Fibroblast of skin of scalp (primary cell): ENCODE measurements at regions not wholly inside any gene's neighbourhood (a gene's known extent, or its start where the extent isn't known, plus 50 kb on each side); places are given as distances from the start of the nearest gene placed in this dataset.
"Not testable (repeated sequence)": the region's sequence is repeated elsewhere in the genome, so short reads cannot be mapped to it uniquely, and the experiment has no call there.

Experiments used
- DNase-seq: peaks from one replicate; pipeline ENCODE4 v3.0.0-alpha.2; 2013

DNA sequence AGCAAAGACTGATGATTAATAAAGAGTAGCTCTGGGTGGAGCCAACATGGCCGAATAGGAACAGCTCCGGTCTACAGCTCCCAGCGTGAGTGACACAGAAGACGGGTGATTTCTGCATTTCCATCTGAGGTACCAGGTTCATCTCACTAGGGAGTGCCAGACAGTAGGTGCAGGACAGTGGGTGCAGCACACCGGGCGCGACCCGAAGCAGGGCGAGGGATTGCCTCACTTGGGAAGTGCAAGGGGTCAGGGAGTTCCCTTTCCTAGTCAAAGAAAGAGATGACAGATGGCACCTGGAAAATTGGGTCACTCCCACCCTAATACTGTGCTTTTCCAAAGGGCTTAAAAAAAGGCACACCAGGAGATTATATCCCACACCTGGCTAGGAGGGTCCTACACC, 533.4 kb upstream of the LRATD1 start:
- DNase-seq = not testable (repeated sequence)

DNA sequence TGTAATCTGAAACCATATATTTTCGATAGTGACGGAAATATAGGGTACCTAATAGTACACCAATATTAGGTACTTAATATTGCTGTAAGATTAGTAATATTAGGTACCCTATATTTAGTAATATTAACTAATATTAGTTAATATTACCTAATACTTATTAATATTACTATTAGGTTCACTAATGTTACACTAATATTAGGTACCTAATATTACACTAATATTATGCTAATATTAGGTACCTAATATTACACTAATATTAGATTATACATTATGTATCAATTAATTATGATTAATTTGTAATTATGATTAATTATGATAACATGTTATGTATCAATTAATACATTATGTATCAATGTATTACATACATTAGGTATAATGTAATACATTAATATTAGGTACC, 518.2 kb upstream of the LRATD1 start:
- no peak for DNase-seq

DNA sequence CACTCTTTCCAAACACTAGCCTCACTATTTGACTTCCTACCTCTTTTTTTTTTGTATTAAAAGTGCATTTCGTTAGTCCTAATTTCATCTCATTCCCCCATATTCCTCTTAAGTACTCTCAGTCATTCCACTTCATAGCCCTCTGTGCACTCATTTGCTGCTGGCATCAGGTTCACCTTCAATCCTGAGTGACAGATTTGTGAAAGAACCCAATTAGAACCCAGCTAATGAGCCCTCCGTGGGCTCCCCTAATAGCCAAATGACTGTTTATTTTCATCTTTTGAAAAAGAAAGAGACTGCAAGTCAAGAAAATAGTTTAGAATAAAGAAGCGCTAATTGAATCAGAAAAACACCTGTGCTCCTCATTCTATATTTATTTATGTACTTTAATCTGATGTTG, 512.1 kb upstream of the LRATD1 start:
- DNase-seq = no peak

GRCh38 chr2:14123436-14124103, 508.9 kb upstream of the LRATD1 start:
- DNase-seq = no peak

DNA sequence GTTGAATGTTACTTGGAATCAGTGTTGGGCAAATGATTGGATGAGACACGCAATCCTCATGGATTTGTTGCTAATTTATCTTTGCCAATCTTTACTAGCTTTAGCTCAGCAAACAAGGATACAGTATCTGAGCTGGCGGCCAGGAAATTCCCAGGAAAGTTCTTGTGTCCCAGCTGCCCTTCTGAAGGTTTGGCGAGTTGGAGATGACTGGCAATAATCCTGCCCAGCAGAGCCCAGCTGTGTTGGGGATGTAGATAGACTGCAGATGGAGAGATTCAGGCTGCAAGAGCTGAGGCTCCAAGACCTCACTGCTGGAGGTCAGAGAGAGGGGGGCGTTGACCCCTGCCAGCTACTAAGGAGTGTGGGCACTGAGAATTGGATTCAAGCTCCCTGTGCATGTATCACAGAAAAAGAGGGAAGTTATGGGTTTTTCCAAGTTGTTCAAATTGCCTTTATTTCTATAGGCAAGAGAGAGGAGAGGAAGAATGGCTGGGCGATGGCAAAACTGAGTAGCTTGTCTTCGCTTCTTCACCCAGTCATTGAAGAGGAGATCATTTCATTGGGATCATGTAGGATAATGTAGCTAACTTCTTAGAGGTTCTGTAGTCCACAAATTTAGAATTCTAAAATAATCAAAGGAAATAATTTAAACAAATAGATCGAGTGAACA, 506.8 kb upstream of the LRATD1 start:
- DNase-seq = no peak

GRCh38 chr2:14126846-14127245, 505.7 kb upstream of the LRATD1 start:
- DNase-seq = no peak

DNA sequence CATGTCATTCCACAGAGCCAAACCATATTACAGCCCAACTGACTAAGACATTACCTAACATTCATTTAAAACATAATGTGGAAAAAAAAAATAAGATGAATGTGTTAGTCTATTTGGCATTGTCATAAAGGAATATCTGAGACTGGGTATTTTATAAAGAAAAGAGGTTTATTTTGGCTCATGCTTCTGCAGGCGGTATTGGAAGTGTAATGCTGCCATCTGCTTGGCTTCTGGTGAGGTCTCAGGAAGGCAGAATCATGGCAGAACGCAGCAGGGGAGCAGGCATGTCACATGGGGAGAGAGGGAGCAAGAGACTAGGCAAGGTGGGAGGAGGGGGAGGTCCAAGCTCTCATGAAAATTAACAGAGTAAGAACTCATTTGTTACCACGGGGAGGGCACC, 504.8 kb upstream of the LRATD1 start:
- DNase-seq = no peak

- DNase-seq = no peak
Measured at GRCh38 chr2:14132386-14132785, 500.1 kb upstream of the LRATD1 start.

GRCh38 chr2:14134771-14135170, 497.7 kb upstream of the LRATD1 start:
- DNase-seq = no peak

DNA sequence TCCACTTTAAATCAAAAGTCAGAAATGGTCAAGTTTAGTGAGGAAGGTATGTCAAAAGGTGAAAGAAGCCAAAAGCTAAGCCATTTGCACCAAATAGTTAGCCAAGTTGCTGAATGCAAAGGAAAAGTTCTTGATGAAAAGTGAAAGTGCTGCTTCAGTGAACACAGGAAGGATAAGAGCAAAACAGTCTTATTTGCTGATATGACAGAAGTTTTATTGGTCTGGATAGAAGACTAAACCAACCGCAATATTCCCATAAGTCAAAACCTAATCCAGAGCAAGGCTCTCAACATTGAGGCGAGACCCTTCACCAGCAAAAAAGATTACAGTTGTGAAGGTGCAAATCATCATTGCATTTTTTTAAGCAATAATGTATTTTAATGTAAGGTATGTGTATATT, 496.5 kb upstream of the LRATD1 start:
- no peak for DNase-seq

- DNase-seq = no peak
Measured at GRCh38 chr2:14137643-14138042, 494.9 kb upstream of the LRATD1 start.

DNA sequence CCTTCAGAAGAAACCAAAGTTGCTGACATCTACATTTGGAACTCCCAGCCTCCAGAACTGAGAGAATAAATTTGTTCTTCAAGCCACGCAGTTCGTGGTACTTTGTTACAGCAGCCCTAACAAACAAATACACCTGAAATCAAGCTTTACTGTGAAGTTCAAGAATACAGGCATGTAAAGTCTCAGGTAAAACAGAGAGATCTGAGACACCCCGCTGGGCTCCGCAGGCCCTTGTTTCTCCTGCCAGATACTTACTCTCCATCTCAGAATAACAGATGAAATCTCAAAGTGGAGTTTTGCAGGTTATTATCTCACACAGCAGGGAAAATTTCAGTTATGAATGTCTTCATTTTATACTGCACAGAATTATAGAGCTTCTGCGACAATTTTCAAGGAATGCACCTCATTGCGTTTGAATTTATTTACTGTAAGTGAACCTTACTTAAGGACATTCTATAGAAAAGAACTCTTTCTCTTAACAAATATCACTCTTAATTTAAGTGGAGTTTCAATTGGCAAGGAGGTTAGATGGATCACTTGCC, 492.4 kb upstream of the LRATD1 start:
- DNase-seq = no peak

- no peak for DNase-seq
Measured at GRCh38 chr2:14143435-14143834, 489.1 kb upstream of the LRATD1 start.

DNA sequence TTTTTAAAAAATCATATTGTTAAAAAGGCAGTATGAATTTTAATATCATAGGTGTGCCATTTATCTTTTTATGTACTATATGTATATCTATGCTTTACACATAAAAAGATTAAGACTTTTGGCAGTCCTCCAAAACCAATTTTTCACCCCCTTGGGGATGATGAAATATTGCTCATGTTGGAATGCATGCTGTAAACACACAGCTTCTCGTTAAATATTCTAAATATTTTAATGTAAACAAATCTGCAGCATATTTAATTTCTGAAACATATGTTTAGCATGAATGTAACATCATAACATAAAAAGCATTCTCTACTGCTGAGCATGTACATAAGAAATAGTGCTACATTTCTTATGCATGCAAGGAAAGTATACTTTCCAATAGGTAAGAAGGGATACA, 484.3 kb upstream of the LRATD1 start:
- peak; percentile 27 for DNase-seq

GRCh38 chr2:14157816-14158215, 474.7 kb upstream of the LRATD1 start:
- DNase-seq = no peak

- no peak for DNase-seq
Measured at GRCh38 chr2:14180333-14180732, 452.2 kb upstream of the LRATD1 start.

DNA sequence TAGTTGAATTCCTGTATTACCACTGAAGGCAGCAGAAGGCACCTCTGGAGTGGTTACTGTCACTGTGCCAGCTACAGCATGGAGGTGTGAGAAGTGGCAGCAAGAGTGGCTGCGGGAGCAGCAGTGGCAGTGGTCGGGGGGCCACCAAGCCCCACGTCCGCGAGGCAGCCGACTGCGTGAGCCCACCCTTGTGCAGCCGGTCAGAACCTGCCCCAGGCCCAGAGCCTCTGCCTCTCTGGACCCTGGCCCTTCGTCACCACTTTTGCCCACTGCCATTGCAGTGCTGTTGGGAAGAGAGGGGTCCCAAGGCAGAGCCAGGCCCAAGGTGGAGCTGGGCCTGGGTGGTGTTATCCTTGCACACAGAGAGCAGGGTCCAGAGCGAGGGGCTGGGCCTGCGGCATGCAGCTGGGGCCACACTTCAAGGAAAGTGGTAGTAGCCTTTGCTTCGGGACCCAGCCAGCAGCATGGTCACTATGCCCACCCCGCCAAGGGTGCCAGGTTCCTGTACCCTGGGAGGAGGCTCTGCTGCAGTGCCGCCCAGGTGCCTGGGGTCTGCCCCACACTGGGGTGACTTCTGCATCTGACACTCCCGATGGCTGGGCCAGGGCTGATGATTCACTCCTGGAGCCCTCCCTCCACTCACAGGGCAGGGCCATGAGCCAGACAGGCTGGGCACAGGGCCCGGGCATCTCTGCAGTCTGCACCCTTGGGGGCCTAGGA, 450.1 kb upstream of the LRATD1 start:
- DNase-seq = no peak

DNA sequence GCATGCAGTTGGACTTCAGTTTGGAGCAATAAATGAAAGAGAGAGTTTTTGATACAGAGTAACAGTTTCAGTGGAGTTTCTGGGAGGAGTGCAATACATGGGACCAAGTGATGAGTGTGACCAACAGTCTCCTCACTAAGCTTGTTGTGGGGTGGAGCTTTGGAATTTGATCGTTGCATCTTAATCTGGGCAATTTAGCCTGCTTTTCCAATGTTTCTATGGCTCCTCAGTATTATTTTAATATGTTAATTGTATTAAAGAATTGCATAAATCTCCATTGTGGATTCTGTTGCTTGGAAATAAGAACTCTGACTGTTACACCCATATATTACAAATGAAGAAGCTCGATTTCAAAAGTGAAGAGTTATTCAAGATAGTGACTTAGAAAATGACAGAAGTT, 446.6 kb upstream of the LRATD1 start:
- DNase-seq = no peak

DNA sequence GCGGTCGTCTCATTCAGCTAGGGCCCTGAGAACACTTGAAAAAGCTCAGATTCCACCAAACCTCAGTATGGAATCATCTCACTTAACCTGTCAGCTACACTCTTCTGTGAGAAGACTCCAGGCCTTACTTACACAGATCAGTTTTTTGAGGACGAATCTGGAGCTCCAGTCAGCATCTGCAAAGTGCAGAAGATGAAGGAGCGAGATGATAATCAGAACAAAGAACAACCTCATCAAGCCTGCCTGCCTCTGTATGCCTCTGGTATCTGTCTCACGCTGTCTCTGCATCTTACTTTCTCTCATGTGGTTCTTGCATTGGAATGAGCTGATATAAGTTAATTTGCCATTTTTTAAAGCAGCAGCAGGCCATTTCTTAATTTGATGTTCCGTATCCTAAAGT, 444.1 kb upstream of the LRATD1 start:
- no peak for DNase-seq

- peak; percentile 2 for DNase-seq
Measured at GRCh38 chr2:14189929-14190328, 442.6 kb upstream of the LRATD1 start.

DNA sequence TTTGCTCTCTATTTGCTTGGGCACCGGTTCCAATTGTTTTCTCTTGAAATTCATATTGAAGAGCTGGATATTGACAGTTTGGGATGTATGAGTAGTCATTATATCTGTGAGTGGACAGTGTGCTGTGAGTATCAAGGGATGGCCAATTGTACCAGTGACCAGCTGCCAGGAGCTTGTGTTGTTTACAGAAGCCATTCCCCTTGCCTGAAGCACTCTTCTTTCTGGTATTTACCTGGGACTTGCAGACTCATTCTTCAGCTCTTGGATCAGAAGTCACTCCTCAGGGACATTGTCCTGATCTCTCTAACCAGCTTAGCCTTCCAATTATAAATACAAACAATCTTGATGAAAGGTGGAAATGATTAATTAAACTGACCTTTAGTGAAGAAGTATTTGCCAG, 438.3 kb upstream of the LRATD1 start:
- DNase-seq = no peak

- DNase-seq = no peak
Measured at GRCh38 chr2:14197293-14197692, 435.2 kb upstream of the LRATD1 start.

DNA sequence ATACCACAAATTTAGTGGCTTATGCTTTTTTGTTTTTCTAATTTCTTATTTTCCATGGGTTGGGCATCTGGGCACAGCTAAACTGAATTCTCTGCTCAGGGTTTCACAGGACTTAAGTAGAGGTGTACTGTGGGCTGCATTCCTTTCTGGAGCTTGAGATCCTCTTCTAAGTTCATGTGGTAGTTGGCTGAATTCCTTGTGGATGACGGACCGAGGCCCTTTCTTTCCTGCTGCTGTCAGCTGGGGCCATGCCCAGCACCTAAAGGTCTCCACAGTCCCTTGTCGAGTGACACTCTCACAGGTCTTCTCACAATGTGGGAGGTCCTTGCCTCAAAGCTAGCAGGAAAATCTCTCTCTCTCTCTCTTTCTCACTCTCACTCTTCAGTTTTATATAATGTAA, 433.5 kb upstream of the LRATD1 start:
- DNase-seq = no peak

GRCh38 chr2:14219306-14219705, 413.2 kb upstream of the LRATD1 start:
- DNase-seq = no peak
